HG03066 (cell line): ENCODE measurements at regions not wholly inside any gene's neighbourhood (a gene's known extent, or its start where the extent isn't known, plus 50 kb on each side); places are given as distances from the start of the nearest gene placed in this dataset.

Experiments
- ATAC-seq: cut with Tn5 transposase; IDR thresholded peaks from one replicate; pipeline ENCODE4 v1.9.1; 2021; ENCODE audit warnings: low read depth; ENCODE audit not compliant: unreplicated experiment

DNA sequence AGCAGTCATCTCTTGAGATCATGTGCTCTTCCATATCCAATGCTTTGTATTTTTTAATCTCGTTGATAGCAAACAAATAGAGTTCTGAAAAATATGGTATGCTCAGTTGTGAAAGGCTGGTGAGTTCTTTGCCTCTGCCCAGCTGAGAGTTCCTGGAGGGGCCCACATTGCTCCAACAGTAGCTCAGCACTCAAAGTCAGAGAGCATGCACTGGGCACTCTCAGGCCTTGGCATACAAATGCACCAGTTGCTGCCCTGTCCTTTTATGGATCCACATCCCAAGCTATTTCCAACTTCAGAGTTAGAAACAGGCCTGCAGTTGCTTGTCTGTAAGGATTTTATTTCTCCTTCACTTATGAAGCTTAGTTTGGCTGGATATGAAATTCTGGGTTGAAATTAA is 181.7 kb upstream of the CHRNA7 start:
- no peak for ATAC-seq

DNA sequence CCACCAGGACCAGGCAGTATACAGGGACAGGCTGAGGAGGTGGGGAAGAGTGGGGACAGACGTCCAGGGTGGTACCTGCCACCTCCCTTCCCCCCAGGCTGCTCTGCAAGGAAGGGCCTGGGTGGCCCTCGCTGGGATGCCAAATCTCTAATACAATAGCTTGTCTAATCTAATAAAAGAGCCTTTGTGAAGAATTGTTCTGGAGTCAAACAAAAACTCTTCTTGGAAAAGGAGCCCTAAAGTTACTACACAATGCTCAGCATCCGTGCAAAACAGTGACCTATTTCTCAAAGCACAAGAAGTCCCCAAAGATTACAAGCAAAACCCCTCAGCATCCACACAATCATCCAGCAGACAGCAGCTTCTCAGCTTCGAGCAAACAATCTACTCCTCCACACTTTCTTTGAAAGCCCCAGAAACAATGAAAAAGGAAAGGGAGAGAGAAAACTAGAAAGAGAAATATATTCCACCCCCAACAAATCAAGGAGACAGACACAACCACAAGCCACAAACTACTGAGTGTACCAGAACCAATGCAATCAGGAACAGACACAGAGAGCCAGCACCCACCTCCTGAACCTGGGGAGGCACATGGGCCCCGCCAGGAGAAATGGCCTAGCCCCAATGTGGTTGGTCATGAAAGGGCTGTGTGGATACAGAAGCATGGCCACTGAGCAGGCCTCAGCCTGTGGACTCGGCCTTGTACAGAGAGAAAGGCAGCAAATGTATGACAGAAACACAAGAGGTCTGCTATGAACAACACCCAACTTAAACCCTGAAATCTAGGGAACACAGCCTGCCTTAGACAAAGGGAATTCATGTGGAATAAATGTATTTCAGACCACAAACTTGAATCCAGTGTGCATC is 177.1 kb upstream of the CHRNA7 start:
- no peak for ATAC-seq

DNA sequence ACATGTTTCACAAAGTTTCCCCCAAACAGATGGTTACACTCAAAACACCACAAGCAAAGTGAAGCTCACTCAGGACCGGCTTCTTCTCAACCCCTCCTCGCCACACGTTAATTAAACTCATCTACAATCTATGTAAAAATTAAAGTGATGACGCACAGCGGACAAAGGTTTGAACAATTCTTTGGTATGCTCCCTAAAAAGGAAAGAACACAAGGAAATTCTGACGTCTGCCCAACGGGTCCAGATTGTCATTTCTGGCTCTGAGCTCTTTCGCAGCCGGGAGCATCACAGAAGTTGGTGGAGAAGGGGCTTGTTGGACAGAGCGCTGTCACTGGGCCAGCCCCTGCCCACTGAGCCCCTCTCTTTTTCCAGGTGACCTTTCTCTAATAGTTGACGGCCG is 173.7 kb upstream of the CHRNA7 start:
- ATAC-seq: no peak

DNA sequence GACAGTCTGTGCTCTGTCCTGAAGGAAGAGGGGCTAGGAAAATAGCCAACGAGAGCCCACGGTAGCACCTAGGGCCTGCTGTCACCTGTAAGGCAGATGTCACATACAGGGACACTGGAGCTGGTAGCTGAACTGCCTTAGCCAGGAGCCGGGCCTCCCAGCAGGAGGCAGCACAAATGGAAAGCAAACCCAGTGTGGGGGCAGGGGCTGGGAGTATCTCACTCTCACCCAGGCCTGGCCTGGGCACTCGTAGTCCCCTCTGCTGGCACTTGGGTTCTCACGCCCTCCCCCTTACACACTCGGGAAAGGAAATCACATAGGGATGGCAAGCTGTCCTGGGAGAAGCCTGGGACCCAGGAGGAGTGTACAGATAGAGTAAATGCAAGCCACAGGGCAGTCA is 173.1 kb upstream of the CHRNA7 start:
- no peak for ATAC-seq

DNA sequence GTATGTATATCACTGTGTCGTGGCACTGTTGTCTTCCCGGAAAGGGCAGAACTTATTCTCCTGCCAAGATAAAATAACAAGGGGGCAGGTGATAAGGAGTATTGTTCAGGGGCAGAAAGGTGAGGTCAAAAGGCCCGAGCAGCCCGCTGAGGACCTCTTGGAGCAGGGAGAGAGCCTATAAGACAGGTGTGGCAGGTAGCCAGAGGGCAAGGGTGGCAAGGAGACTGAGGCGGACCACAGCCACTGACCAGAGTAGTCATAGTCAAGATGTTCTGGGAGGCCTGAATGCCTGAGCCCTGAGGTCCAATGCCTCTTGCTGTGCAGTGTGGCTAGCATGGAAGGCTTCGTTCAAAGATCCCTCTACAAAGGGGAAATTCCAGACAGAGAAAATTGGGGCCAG is 172.3 kb upstream of the CHRNA7 start:
- ATAC-seq: no peak

DNA sequence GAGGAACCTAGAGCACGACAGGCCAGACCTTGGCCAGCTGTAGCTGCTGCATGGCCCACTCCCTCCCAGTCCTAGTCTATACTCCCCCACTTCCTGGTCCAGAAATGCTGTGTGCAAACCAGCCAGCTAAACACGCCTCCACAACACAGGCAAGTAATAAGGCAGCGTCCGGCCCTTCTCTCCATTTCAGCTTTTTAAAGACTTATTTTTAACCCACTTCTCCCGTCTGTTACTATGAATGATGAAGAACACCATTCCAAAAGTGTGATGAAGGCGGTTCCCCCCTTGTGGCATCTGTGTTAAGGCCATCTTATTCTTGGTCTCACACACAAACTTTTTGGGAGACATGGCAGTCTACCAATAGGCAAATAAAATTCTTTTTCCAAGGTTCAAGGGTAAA is 164.1 kb upstream of the CHRNA7 start:
- ATAC-seq: no peak

DNA sequence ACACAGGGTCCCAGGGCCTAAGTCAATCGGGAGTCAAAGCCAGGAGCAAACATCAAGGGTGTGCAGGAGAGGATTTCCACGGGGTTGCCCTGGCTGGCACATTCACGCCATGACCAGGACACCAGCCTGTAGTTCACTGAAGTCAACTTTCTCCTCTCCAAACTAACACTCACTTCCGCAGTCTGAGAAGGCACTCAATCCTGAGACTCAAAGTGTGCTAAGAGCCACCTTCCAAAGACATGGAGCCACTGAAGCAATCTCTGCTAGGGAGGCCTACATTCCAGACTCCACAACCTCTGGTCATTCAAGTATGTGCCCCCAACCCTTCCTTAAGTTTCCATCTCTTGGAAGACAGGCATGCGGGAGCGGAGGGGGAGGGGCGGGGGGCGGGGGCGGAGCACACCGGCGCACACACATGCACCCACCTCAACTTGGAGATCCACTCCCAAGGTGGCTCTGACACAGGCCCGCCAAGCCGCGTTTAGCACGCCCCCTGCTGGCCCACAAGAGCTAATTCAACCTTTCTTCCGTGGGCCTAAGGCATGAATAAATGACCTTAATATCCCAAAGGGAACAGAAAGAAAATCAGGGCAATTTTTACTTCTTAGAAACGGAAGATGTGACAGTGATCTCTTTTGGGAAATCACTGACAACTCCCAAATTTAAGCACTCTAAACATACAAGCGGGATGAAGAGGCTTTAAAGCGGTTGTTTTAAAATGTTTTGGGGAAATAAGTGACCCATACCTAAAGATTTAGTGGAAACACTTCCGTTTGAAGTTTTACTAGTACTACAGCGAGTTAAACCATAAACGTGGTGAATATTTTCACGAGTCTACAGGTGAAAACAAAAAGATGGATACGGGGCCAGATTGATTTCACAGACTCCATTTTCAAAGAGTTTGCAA is 162.5 kb upstream of the CHRNA7 start:
- no peak for ATAC-seq

DNA sequence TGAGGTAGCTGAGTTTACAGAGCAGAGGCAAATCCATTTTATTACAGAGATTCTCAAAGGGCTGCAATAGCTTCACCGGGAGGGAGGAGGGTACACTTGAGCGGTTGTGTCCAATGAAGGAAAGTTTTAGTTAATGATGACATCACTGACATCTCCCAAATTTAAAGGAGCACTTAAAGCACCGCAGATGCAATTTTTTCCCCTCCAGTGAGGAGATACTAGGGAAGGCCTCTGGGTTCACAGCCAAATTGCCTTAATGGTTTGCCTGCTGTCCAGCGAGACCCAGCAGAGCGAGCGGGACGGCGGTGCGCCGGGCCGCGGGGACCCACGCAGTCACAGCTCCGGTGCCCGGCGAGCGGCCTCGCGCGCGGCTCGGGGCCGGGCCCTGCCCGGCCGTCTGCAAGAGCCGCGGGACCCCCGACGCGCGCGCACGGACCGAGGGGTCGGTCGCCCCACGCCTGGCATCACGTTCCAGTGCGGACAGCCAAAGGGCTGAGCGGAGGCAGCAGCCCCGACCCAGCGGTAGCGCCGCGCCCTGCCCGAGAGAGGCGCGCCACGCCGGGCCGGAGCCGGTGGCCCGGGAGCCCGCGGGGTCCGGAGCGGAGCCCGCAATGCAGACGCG is 160.5 kb upstream of the CHRNA7 start:
- ATAC-seq: no peak

DNA sequence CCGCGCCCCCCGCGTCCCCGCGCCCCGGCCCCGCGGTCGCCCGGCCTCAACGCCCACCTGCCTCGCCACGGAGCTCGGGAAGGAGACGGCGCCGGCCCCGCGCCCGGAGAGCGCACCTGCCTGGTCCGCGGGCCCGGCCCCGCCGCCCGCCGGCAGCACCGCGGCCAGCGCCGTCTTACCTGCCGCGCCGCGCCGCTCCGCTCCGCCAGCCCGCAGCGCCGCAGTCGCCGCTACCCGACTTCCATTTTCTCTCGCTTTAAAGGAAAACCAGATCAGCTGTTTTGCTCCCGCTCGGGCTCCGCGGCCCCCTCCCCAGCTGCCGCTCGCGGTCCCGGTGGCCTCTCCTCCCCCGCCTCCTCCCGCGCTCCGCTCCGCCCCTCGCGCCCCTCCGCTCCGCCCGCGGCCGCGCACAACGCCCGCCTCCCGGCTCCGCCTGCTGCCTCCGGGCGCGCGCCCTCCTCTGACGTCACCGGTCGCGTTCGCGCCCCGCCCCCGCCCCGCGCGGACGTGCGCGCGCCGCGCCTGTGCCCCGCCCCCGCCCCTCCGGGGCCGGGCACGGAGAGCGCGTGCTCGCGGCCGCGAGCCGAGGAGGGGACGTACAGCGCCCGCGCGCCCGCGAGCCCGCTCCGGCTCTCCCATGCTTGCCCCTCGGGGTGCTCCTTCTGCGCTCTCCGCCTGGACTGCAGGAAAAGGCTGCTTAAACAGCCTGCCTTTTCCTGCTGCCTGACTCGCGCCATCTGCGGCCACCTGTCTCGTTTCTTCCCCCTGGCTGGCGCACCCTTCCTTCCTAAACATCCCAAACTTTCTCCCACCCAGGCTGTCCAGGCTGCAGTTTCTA is 159.8 kb upstream of the CHRNA7 start, which contains the start of gene OTUD7A:
Gene OTUD7A (minus strand): TSS at position 346 of the 838 bp plus-strand sequence.
- ATAC-seq: peak; percentile 82

DNA sequence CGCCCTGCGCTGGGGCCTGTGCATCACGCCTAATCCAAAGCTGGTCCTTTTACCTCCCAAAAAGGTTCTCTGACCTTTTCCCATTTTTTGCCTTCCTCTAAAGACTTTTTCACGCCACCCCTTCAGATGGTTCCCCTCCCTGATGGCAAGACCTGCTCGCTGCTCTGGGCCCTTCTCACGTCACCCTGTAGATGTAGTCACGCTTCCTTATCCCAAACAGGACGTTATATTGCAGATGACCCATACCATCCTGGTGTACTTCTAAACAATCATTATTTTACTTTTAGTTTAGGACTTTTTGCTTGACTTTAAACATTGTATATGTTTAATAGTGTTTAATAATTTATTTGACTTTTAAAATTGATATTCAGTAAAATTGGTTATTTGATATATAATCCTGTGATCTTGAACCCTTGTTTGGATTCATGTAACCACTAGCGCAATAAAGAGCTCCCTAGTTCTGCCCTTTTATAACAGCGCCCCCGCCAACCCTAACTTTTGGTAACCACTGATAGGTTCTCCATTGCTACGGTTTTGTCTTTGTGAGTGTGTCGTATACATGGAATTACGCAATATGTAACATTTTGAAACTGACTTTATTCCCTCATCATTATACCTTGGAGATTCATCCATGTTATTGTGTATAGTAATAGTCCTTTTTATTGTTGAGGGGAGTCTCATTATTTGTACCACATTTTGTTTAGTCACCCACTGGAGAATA is 159.0 kb upstream of the CHRNA7 start:
- ATAC-seq: peak; percentile 8

DNA sequence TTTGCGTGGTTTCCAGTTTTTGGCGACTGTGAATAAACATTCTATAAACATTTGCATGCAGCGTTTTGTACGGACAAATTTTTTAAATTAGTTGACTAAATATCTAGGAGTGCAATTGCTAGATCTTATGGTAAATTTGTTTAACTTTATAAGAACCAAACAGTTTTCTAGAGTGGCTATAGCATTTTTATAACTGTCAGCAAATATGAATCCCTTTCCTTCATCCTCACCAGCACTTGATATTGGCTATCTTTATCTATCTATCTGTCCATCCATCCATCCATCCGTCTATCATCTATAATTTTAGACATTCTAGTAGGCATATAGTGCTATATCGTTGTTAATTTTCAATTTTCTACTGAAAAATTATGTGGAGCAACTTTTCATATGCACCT is 158.4 kb upstream of the CHRNA7 start:
- no peak for ATAC-seq

DNA sequence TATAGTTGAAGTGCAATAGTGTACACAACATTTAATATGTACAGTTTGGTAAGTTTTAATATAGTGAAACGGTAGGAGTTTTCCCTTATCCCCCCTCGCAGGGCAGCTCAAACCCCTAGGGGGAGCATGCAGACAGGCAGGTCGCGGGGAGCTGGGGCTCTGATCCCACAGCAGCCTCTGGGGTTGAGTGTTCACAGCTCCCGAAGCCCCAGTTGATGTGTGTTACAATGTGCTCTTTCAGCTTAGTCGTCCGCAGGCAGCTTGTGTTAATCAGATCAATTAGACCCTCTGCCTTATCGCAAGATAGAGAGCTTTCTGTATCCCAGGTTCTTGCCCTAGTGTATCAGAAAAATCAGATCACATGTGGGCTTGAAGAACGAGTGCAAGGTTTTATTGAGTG is 143.1 kb upstream of the CHRNA7 start:
- no peak for ATAC-seq

DNA sequence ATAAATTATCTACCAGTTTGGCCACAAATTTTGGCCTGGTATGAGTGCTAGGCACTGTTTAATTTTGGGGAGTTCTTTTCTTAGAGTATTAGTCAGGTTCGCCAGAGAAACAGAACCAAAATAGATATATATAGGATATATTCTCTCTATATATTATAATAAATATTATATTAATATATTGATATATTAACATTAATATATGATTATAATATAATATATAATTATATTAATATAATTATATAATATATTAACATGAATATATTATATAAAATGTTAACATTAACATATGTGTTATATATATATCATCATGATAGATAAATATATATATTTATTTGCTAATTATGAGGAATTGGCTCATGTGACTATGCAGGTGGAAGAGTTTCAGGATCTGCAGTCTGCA is 137.8 kb upstream of the CHRNA7 start:
- no peak for ATAC-seq

DNA sequence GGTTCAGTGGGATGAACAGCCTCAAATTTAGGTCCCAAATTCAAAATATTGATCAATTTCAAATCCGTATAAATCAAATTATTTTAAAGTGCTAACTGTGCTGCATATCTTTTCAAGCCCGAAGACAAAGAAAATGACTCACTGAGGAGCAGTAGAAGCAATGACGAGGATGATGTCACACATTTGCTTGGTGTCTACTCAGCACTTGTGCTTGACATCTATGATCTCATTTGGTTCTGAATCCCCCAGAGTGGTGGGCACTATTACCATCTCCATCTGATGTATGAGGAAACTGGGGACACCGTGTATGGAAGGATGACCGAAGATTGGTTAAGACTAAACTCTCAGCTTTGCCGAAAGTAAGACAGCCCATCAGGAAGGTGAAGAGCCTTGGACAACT is 136.5 kb upstream of the CHRNA7 start:
- ATAC-seq: no peak

DNA sequence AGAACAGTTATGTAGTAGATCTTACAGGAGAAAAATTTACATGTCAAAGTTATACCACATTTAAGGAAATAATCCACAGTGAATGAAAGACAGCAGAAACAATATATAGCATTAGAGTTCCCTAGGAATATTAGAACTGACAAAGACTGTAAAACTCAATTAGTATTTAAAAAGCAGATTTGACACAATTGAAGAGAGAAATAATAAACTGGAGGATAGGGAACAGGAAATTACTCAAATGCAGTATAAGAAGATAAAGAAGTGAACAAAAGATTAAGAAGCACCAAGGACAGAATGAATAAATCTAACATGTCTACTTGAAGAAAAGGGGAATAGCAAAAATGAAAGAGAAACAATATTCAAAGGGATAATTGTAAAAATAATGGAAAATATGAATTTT is 132.6 kb upstream of the CHRNA7 start:
- no peak for ATAC-seq

DNA sequence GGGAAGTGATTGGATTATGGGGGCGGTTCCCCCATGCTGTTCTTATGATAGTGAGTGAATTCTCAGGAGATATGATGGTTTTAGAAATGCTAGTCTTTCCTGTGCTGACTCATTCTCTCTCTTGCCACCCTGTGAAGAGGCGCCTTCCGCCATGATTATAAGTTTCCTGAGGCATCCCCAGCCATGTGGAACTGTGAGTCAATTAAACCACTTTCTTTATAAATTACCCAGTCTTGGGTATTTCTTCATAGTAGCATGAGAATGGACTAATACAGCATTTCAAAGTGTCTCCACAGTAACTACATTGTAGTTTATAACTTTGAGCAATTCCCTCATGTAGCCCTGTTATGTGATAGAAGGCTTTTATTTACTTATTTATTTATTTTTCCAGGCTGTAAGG is 128.8 kb upstream of the CHRNA7 start:
- no peak for ATAC-seq

DNA sequence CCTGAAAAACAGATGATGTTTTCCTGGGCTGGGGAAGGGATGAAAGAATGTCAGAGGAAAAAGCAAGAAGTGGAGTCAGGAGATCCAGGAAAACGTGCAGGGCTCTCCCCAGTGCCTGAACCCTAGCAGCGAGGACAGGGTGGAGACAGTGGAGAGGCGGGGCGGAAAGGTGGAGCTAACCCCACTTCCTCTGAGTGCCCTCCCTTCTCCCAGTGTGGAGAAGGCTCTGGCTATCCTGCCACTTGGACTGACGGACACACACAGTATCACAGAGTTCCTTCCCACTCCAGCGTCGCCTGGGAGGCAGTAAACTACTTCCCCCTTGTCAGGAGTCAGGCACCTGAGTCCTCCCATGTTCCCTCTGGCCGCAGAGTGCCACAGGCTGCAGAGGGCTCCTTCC is 125.3 kb upstream of the CHRNA7 start:
- ATAC-seq: no peak

DNA sequence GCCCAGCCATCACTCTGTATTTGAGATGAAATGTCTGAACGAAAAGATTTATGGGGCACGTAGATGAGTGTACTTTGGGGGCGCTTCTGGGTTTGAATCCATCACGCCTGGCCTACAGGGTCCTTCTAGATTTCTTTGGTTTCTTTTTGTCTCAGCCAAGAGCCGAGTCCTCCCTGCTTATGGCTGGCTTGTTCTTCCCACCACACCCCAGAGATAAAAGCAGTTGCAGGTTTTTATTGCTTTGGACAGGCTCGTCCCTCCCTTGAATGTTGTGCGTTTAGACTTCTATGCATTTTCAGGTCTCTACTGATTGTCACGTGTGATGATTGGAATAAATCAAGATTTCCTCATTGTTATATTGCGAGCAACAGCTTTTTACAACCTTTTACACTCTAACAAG is 104.8 kb upstream of the CHRNA7 start:
- no peak for ATAC-seq

DNA sequence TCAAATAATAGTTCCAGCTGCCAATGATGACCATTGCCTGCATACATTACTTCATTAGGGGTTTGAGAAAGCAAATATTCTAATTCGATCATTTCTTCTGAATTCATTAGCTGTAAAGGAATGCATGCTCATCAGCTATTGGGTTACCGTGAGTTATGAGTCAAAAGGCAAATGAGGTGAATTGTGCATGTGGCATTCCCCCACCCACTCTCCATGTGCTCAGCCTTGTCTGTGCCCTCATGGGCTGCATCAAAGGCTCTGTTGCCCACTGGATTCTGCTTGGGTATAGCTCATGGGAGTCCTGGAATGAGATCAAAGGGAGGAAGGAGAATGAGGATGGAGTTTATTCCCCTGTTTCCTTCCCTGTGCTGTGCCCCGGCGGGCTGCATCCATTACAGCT is 99.3 kb upstream of the CHRNA7 start:
- ATAC-seq: no peak

DNA sequence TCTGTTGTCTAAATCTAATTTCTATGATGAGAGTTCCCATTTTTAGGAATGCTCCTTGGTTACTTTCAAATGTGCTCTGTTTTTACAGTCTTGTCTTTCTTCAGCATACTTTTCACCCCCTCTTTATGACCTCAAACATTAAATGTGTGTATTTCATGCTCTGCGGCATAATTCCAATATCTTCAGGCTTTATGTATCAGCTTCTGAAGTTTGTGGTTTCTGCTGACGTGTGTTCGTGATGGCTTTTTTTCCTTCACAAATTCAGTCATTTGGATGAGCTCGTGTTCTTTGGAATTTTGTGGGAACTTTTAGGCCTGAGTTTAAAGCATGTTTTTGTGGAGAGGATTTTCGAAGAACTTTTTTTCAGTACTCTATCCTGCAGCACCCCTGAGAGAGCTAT is 97.7 kb upstream of the CHRNA7 start:
- ATAC-seq: no peak
